GM21390 (cell line): ENCODE measurements at regions not wholly inside any gene's neighbourhood (a gene's known extent, or its start where the extent isn't known, plus 50 kb on each side); places are given as distances from the start of the nearest gene placed in this dataset.

Source experiments
- ATAC-seq: cut with Tn5 transposase; IDR thresholded peaks from one replicate; pipeline ENCODE4 v1.9.1; 2021; ENCODE audit not compliant: unreplicated experiment

- no peak for ATAC-seq
These were observed 88.3 kb downstream of the ANKRD60 start for GRCh38 chr20:58139849-58140786.

GRCh38 chr20:58138395-58138794 lies 90.1 kb downstream of the ANKRD60 start:
- ATAC-seq = no peak

- ATAC-seq = no peak
These were observed 90.7 kb downstream of the ANKRD60 start for GRCh38 chr20:58137651-58138265.

GRCh38 chr20:58137236-58137635 lies 91.2 kb downstream of the ANKRD60 start:
- ATAC-seq = no peak

GRCh38 chr20:58136149-58136484 lies 92.3 kb downstream of the ANKRD60 start:
- ATAC-seq = no peak

- no peak for ATAC-seq
These were observed 92.9 kb downstream of the ANKRD60 start for GRCh38 chr20:58135441-58136148.

- no peak for ATAC-seq
These were observed 95.2 kb downstream of the ANKRD60 start for GRCh38 chr20:58133020-58133808.

- ATAC-seq = no peak
These were observed 96.8 kb downstream of the ANKRD60 start for GRCh38 chr20:58131551-58132142.

- no peak for ATAC-seq
These were observed 97.3 kb downstream of the ANKRD60 start for GRCh38 chr20:58131151-58131550.

GRCh38 chr20:58130581-58130980 lies 97.9 kb downstream of the ANKRD60 start:
- ATAC-seq = no peak

GRCh38 chr20:58130156-58130555 lies 98.3 kb downstream of the ANKRD60 start:
- ATAC-seq = no peak

GRCh38 chr20:58129721-58130151 lies 98.7 kb downstream of the ANKRD60 start:
- ATAC-seq = no peak

- ATAC-seq = no peak
These were observed 99.5 kb downstream of the ANKRD60 start for GRCh38 chr20:58128635-58129625.

GRCh38 chr20:58127701-58128111 lies 100.7 kb downstream of the ANKRD60 start:
- ATAC-seq = no peak

- ATAC-seq = no peak
These were observed 102.7 kb downstream of the ANKRD60 start for GRCh38 chr20:58125726-58126125.

GRCh38 chr20:58117944-58118343 lies 110.5 kb downstream of the ANKRD60 start:
- no peak for ATAC-seq

- no peak for ATAC-seq
These were observed 111.9 kb downstream of the ANKRD60 start for GRCh38 chr20:58116505-58116904.

GRCh38 chr20:58113716-58114115 lies 114.7 kb downstream of the ANKRD60 start:
- ATAC-seq = no peak

- ATAC-seq = no peak
These were observed 116.3 kb downstream of the ANKRD60 start for GRCh38 chr20:58112017-58112781.
